HG02885 (cell line): ENCODE measurements at regions not wholly inside any gene's neighbourhood (a gene's known extent, or its start where the extent isn't known, plus 50 kb on each side); places are given as distances from the start of the nearest gene placed in this dataset.

Experiments
- ATAC-seq: cut with Tn5 transposase; IDR thresholded peaks from one replicate; pipeline ENCODE4 v1.9.1; 2021; ENCODE audit warnings: mild to moderate bottlenecking; ENCODE audit not compliant: unreplicated experiment, poor library complexity

- no peak for ATAC-seq
Observed at GRCh38 chr10:3016016-3016415, 51.3 kb upstream of the PFKP start.

DNA sequence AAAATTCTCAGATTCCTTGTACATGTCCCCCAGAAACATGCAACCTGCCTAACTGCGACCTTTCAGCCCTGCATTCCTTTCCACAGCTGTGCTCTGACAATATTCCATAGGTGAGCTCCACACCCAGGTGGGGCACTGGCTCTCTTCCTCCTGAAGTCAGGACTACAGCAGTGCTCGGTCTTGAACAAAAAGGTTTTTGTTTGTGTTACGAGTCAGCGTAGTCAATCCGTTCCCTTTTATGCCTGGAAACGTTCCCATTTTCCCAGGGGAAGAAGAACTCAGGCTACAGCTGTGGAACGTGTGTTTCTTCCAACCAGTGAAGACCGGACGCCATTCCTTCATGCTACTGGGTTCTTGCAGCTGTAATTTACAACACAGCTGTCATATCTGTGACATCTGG lies 52.4 kb upstream of the PFKP start:
- ATAC-seq: no peak

- ATAC-seq: no peak
Observed at GRCh38 chr10:3012223-3012622, 55.1 kb upstream of the PFKP start.

- no peak for ATAC-seq
Observed at GRCh38 chr10:3010816-3011460, 56.4 kb upstream of the PFKP start.

DNA sequence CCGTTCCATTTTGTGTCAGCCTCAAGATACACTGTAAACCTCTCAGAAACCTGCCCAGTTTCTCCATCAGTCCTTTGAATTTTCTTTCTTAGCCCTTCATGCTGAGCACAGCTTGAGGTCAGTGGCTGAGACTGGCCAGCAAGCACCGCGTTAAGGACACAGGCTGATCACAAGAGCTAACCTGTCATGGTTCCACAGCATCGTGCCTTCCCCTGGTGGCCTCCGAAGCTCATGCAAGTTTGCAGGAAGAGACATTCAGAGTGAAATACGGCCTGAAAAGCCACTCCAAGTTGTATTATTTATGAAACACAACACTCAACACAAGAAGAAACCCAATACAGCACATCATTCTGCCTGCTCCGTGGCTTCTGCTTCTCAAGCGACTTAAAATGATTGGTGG lies 57.0 kb upstream of the PFKP start:
- ATAC-seq: no peak

GRCh38 chr10:3009341-3009740 lies 58.0 kb upstream of the PFKP start:
- ATAC-seq: no peak

GRCh38 chr10:3008518-3009195 lies 58.7 kb upstream of the PFKP start:
- no peak for ATAC-seq

GRCh38 chr10:3006607-3007006 lies 60.7 kb upstream of the PFKP start:
- ATAC-seq: no peak

GRCh38 chr10:3006093-3006492 lies 61.3 kb upstream of the PFKP start:
- no peak for ATAC-seq

DNA sequence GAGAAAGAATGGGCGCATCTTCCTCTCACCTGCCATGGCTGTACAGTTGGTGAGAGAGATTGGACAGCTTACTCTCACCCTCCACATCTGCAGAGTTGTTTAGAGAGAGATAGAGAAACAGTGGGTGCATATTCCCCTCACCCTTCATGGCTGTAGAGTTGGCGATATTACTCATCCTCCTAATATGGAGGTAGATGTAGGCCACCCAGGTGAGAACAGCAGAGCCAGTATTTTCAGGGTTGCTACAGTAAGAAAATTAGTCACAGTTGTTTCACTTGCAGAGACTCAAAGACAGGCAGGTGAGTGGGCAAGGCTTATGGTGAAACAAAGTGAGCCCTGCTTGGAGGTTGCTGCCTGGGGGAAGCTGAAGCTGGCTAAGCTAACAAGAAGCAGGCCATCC lies 65.0 kb upstream of the PFKP start:
- no peak for ATAC-seq

- no peak for ATAC-seq
Observed at GRCh38 chr10:3000048-3000447, 67.3 kb upstream of the PFKP start.

DNA sequence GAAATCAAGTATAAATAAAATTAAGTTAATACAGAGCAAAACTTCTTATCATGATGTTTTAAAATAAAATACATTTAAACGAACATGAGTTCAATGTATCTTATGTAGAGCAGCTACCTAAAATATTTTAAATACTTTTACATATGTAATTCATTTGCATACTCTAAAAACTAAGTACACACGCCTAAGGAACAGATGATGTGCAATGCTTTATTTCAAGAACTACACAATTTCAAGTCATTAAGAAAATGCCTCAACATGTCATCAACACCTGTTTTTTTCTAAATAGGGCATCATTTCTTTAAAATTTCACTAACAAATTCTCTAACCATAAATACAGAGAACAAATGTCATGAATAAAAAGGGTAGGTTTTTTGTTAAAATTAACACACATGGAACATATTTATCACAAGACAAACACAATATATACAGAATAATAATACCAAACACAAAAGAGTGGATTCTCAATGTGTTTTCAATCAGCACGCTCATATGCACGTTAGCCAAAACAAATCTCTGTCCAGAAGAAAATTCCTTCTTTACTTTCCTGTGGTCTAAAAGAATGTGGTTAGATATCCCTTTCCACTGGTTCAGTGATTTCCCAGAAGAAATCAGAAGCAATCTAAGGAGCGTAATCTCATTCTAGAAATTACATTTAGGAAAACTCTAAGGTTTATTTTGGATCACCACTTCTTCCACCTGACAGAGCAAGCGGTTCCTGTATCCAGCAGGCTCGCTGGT lies 73.0 kb upstream of the PFKP start:
- no peak for ATAC-seq

DNA sequence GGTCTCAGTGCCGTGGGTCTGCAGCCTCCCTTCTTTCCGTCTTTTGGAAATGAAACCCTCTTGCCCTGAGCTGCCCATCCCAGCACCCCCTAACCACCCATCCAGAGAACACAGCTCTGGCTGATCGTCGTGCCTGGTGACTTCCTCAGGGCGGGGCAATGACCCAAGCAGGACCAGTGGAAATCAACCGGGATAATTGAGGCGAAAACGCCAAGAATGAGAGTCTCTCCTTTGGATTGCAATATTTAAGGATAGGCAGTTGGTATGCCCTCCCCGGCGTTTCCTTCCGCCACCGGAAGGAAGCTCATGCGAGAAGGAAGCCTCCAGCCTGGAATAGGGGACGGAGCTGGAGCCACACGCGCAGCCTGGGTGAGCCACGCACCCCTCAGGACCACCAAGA lies 73.7 kb upstream of the PFKP start:
- no peak for ATAC-seq

DNA sequence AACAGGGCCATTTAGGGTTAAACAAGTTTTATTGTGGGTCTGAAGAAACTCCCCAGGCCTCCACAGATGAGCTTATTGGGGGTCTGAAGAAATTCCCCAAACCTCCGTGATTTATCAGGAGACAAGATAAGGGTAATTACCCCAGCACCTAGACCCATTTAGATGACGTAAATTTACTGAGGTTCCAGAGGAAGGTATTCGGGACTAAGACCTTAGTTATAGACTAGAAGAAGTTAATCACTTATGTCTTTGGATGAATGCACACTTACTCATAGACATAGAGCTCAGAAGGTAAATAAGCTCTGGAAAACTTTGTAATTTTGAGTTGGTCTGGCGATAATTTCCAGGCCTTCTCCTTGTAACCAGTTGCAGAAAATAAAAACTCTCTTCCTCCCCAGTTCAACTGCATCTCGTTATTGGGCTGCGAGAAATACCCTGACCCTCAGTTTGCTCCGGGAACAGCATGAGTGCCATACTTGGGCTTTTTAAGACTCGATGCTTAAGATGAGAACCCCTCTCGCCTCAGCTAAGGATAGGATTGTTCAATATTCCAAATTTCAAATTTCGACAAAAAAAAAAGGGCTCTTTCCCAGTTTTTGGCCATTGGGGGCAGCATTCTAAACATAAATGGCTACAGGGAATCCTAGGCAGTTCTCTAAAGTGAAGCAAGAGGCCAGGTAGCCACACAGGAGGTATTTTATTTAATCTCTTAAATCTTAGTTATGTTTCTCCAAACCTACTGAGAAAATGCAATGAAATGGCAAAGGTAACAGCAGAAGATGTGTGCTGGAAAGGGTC lies 74.7 kb upstream of the PFKP start:
- no peak for ATAC-seq

DNA sequence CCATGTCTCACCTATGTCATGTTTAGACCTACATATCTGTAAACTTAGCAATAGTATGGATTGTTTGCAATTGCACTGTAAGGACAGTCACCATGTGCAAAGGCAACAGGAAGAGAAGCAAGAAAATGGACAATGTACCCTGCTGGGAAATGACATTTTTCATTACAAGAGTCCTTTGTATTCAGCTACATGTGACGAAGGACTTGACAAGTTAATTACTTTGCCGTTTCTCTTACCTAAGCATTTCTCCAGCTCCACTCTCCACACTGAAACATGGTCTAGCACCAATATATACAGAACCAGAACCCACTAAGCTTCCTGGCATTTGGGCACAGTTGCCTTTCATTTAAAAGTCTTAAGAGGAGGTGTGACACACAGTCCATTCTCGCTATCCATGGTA lies 76.6 kb upstream of the PFKP start:
- no peak for ATAC-seq

DNA sequence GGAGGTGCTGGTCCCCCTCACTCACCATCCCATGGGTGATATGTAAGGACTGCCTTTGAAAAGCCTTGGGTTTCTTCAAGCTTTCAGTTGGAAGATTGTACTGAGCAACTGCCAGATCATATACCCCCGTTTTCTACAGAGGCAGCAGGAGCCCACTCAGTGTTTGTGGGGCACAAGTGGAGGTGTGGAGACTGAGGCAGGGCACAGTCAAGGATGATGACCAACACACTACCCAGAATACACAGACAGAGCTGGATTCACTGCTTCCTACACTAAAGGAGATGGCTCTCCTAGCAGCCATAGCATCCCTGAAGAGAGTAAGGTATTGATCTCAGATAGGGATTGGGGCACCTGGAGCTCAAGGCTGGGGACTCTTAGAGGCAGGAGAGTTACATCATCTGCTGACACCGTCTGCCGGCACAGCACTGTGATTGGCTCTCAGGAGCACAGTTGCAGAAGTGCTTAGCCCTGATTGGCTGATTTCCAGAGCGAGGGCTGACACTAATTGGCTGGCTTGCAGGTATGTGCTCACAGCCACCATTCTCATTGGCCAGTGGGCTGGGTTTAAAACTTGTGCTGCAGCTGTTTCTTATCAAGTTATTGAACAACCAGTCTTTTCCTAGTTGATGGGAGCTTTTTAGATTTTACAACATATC lies 77.9 kb upstream of the PFKP start:
- ATAC-seq: no peak

GRCh38 chr10:2987185-2987768 lies 80.1 kb upstream of the PFKP start:
- ATAC-seq: no peak

DNA sequence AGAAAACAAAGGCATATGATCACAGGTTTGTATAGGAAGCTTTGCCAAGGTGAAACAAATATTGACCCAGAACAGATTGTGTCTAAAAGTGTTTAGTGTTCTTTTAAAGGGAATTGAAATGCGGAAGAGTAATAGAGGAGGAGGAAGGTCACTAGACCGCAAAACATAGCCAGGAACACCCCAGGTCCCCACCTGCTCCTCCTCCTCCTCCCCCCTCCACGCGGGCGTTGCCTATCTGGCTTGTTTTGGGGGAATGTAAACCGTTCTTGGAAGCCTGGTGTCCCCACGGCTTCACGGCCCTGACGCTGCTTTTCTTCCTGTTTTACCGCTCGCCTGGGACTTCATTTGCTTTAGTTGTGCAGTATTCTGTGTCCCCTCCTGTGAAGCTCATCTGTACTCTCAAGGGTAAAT lies 81.0 kb upstream of the PFKP start:
- ATAC-seq: no peak

DNA sequence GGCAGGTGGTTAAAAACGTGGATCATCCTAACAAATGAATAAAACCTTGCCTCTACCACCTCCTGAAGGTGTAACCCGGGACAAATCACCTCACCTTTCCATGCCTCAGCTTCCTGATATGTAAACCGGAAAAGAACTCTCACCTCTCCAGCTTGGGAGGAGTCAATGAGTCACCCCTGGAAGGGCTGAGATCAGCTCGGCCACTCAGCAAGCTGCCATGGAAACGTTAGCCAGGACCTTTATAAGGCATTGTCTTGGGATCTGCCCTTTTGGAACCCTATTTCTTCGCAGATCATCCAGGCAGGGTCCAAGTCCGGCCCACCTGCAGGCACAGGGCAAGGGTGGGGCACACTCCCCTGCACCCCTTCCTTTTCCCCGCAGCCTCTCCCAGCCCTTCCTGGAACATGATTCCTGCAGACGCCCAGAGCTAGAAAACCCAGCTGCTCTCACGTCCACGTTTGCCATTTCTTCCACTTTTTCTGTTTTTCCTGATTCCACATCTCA lies 81.6 kb upstream of the PFKP start:
- no peak for ATAC-seq

GRCh38 chr10:2984682-2985081 lies 82.7 kb upstream of the PFKP start:
- ATAC-seq: peak; percentile 62
